GM18505 (cell line): ENCODE measurements at regions not wholly inside any gene's neighbourhood (a gene's known extent, or its start where the extent isn't known, plus 50 kb on each side); places are given as distances from the start of the nearest gene placed in this dataset.

Experiments
- ATAC-seq: cut with Tn5 transposase; IDR thresholded peaks from one replicate; pipeline ENCODE4 v1.9.1; 2021; ENCODE audit not compliant: unreplicated experiment
- POLR2A ChIP-seq: IDR thresholded peaks from 4 replicates; pipeline ENCODE4 v1.6.1; 2011; ENCODE audit warnings: borderline replicate concordance; ENCODE audit not compliant: insufficient read depth, insufficient read length; ENCODE audit errors: extremely low read depth

GRCh38 chr13:22432690-22433089, 748.1 kb upstream of the SGCG start:
- ATAC-seq: no peak
- TF ChIP-seq POLR2A: no peak

DNA sequence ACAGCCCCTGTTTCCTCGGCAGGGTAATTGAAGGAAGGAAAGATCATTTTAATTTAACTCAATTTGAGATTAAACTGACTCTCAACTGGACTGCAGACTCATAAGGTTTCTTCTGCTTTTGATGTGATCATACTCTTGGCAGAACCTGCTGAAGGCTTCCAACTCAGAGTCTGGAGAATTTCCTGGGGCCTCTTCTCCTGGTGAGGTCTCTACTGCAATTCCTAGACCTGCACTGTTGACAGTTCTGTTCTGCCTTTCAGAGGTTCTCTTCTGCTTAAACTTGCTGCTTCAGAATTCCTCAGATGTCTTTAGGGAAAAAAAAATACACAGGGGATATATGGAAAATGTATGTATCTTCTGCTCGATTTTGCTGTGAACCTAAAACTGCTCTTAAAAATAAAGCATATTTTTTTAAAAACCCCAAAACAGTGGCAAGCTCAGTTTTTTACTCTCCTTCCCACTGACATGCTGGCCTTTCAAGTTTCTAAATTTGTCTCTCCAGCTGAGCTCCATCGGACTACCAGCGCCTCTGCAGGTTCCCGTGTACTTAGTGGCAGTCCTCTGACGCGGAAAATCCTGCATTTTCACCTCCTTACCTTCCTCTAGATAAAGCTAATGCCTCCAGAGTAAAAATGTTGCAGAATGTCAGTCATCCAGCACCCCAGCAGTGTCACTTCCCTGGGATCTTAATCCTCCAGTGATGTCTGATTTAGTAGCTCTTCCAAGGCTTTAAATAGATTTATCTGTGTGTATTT, 733.5 kb upstream of the SGCG start:
- no peak for TF ChIP-seq POLR2A
- no peak for ATAC-seq

GRCh38 chr13:22449251-22449650, 731.5 kb upstream of the SGCG start:
- no peak for ATAC-seq
- TF ChIP-seq POLR2A: no peak

DNA sequence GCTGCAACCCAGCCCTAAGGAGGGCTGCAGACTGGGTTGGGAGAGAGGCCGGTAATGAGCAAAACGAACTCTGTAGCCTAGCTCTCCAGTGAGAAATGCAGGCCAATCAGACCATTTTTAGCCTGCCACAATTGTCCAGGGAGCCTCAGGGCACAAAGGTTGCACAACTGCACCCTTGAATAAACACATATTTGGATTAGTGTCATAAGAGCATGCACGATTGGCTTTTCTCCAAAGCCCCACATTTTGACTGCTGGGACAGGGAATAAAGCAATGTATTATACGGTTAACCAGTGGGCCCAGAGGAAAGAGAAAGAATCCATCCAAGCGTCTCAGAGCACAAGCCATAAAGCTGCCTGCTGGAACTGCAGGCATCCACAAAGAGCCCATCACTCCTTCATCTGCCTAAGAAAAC, 729.4 kb upstream of the SGCG start:
- no peak for TF ChIP-seq POLR2A
- ATAC-seq: no peak

DNA sequence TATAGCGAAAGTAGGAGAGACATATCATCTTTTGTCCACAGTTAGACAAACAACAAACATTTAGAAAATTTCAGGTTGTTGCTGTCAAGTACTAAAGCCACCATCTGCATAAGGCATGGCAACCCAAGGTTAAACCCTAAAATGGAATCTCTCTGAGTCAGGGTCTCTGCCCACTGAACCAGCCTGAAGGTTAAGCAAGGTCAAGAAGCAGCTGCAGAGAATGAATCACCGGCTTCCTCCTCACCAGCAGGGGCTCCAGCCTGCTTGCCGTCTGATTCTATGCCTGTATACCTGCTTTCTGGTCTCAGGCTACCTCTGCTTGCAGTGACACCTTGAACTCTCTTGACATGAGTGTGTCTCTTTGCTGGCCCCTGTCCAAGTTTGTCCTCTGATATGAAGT, 726.2 kb upstream of the SGCG start:
- no peak for ATAC-seq
- no peak for TF ChIP-seq POLR2A

- ATAC-seq: no peak
- no peak for TF ChIP-seq POLR2A
Observed at GRCh38 chr13:22455036-22455435, 725.7 kb upstream of the SGCG start.

DNA sequence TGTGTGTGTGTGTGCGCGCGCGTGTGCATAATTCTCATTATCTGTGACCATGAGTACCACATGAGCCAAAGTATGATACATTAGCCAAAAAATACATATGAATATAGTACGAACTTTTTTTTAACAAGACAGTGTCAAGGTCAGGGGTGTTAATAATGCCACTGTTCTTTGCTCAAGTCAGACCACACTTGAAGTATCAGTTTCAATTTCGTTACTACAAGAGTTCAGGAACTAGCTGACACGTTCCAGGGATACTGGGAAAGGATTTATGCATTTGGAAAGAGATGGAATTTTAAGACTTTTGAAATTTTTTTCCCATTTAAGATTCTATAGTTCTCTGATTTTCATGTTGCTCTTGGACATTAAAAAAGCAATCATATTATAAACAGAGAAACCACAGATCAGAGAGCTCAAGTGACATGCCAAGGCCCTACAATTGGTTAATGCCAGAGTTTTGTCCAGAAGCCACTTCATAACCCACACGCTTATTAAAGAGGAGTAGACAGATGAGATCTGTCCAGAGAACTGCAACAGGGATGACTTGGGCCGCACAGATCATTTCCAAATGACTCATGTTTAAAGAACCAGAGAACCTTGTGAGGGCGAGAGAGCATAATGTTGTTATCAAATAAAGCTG, 718.8 kb upstream of the SGCG start:
- no peak for TF ChIP-seq POLR2A
- ATAC-seq: no peak

DNA sequence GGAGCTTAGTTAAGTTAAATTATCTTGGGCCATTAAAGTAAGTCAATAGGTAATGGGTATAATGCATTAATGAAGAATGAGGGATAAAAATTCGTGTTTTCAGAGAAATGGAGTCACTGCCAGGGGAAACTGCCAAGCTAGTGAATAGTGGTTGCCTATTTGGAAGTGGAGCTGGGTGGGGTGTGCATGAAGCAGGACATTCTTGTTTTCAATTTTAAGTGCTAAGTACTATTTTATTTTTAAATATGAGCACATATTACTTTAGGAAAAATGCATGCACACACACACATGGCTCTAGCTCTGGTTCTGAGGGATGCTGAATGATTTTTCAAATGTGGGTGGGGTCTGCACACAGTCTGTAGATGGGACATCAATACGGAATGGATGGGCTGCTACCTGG, 717.7 kb upstream of the SGCG start:
- ATAC-seq: no peak
- no peak for TF ChIP-seq POLR2A

GRCh38 chr13:22468045-22468444, 712.7 kb upstream of the SGCG start:
- no peak for ATAC-seq

DNA sequence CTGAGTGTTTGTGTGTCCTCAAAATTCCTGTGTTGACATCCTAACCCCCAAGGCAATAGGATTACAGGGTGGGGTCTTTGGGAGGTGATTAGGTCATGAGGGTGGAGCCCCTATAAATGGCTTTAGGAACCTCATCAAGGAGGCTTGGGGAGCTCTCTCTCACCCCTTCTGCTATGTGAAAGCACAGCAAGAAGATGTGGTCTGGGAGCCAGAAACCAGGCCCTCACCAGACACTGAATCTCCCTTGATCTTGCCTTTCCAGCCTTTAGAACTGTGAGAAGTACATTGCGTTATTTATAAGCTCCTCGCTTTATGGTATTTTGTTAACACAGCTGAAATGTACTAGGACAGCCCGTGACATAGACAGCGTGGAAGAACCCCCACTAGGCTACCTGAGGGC, 712.0 kb upstream of the SGCG start:
- no peak for TF ChIP-seq POLR2A
- no peak for ATAC-seq

More at GRCh38 chr13:22468045-22468444, 712.7 kb upstream of the SGCG start:
- no peak for TF ChIP-seq POLR2A

DNA sequence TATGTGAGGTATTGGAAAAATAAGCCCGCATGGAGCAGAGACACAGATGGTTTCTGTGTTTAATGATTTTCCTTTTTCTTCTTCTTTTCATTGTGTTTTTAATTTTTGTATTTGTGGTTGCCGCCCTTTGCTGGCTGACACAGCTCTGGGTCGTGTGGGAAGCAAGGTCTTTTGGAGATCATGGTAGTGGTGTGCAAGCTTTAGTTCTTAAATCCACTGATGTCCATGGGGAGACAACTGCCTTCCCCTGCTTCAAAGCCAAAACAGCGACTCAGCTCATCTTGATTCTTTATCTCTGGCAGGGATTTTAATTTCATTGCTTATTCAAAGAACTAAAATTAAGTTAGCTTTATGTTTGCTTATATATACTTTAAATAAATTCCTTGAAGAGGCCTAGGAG, 711.3 kb upstream of the SGCG start:
- TF ChIP-seq POLR2A: no peak
- ATAC-seq: no peak

DNA sequence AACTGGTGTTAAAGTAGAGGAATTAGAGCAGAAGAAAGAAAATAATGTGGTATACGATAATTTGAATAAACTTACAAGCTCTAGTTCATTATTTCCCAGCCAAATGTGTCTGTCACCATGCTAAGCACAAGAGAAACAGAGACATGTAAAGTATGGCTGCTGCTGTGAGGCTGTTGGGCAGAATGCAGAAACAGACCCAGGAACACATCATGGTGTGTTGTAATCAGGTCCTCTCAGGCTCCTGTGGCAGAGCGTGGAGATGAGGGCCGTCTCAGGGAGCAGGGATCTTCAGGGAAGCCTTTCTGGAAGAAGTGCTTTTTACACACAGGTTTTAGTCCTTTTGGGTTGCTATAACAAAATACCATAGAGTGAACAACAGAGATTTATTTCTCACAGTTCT, 710.7 kb upstream of the SGCG start:
- no peak for TF ChIP-seq POLR2A

GRCh38 chr13:22482496-22483000, 698.2 kb upstream of the SGCG start:
- no peak for TF ChIP-seq POLR2A
- no peak for ATAC-seq

More for the DNA sequence above, 710.7 kb upstream of the SGCG start:
- no peak for ATAC-seq

DNA sequence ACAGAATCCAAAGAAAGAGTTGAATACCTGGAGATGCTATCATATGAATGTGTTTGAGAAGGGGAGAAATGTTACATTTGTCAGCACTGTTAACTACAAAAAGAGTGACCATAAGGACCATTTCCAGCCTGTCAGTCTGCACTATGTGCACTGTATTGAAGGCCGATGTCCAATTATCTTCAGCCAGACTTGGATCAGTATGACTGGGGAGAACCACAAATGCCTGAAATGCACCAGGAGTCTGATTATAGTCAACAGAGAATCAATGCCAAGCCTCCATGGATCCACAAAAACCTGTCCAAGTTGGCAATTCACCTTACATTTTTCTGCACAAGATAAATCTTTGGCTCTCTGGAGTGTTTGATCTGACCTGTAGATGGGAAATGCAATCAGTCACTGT, 697.5 kb upstream of the SGCG start:
- no peak for TF ChIP-seq POLR2A
- ATAC-seq: no peak
